Upper lobe of right lung (tissue), 1 donor: ENCODE measurements at regions not wholly inside any gene's neighbourhood (a gene's known extent, or its start where the extent isn't known, plus 50 kb on each side); places are given as distances from the start of the nearest gene placed in this dataset.

Experiments
- ATAC-seq: fragments of 200-7000 bp; cut with Tn5 transposase; one replicate; pipeline ENCODE4 v1.9.1; 2020; ENCODE audit warnings: mild to moderate bottlenecking, moderate library complexity
- DNase-seq: peaks from one replicate; pipeline ENCODE4 v3.0.0-alpha.2; 2020
- H3K27ac ChIP-seq: fragments of 200-600 bp; one replicate; pipeline ENCODE4 v1.8.0; 2022
- H3K27me3 ChIP-seq: fragments of 200-600 bp; one replicate; pipeline ENCODE4 v1.8.0; 2022; ENCODE audit warnings: mild to moderate bottlenecking
- H3K36me3 ChIP-seq: fragments of 200-600 bp; one replicate; pipeline ENCODE4 v1.8.0; 2022
- H3K4me1 ChIP-seq: fragments of 200-600 bp; one replicate; pipeline ENCODE4 v1.8.0; 2022
- H3K4me3 ChIP-seq: fragments of 200-600 bp; one replicate; pipeline ENCODE4 v1.8.0; 2022; ENCODE audit warnings: mild to moderate bottlenecking
- H3K9me3 ChIP-seq: fragments of 200-600 bp; one replicate; pipeline ENCODE4 v1.8.0; 2022
- intact Hi-C: fragments of 100-400 bp; cut with DNase I; formaldehyde crosslinking; loops from one replicate; pipeline ENCODE4 v1.11.0; 2022
- TF ChIP-seq, protein P1 (sequence below): fragments of 200-600 bp; IDR thresholded peaks from one replicate; pipeline ENCODE4 v1.8.0; 2022; ENCODE audit warnings: antibody characterized with exemption
- donor health status: DM: no; HTN: yes; CAD: no; lungs with severe emphysema.

DNA sequence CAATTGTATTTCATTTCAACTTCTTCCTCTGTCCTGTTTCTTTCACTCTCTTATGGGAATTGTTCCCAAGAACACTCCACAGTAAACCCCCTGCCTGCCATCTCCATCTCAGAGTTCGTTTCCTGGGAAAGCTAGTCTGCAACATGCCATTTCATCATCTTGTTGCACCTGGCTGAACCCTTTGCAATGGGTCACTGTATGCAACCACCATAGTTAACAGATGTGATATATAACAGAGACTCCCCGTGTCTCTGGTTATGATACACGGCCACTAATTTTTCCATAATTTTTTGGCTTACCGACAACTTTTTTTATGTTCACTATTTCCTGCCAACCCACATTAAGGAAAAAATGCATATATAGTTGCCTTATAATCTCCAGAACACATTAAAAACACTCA lies 95.5 kb downstream of the CHST2 start:
- no peaks in the 10 kb centered on the region for H3K27me3 ChIP-seq
- no peak for ATAC-seq
- no peaks in the 10 kb centered on the region for H3K36me3 ChIP-seq
- DNase-seq = no peak
- no peaks in the 10 kb centered on the region for H3K4me1 ChIP-seq
- no peak overlapping the region for H3K4me3 ChIP-seq
- TF ChIP-seq, protein P1, sequence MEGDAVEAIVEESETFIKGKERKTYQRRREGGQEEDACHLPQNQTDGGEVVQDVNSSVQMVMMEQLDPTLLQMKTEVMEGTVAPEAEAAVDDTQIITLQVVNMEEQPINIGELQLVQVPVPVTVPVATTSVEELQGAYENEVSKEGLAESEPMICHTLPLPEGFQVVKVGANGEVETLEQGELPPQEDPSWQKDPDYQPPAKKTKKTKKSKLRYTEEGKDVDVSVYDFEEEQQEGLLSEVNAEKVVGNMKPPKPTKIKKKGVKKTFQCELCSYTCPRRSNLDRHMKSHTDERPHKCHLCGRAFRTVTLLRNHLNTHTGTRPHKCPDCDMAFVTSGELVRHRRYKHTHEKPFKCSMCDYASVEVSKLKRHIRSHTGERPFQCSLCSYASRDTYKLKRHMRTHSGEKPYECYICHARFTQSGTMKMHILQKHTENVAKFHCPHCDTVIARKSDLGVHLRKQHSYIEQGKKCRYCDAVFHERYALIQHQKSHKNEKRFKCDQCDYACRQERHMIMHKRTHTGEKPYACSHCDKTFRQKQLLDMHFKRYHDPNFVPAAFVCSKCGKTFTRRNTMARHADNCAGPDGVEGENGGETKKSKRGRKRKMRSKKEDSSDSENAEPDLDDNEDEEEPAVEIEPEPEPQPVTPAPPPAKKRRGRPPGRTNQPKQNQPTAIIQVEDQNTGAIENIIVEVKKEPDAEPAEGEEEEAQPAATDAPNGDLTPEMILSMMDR = no peak
- intact Hi-C loops = no loop called here
- no peaks in the 10 kb centered on the region for H3K9me3 ChIP-seq
- no peak overlapping the region for H3K27ac ChIP-seq
